Colonic mucosa (tissue), 4 donors: ENCODE measurements at regions not wholly inside any gene's neighbourhood (a gene's known extent, or its start where the extent isn't known, plus 50 kb on each side); places are given as distances from the start of the nearest gene placed in this dataset.
"Not testable (repeated sequence)": the region's sequence is repeated elsewhere in the genome, so short reads cannot be mapped to it uniquely, and the experiment has no call there.

Experiments used
- DNase-seq: peaks from one replicate; pipeline ENCODE4 v3.0.0-alpha.2; 2020
- H3K27ac ChIP-seq: fragments of 200-600 bp; one replicate; pipeline ENCODE4 v1.8.0; 2021
- H3K27me3 ChIP-seq: fragments of 200-600 bp; one replicate; pipeline ENCODE4 v1.8.0; 2021
- H3K36me3 ChIP-seq: fragments of 200-600 bp; one replicate; pipeline ENCODE4 v1.8.0; 2021
- H3K4me1 ChIP-seq: fragments of 200-600 bp; one replicate; pipeline ENCODE4 v1.8.0; 2021; ENCODE audit warnings: mild to moderate bottlenecking
- H3K4me3 ChIP-seq: fragments of 200-600 bp; one replicate; pipeline ENCODE4 v1.8.0; 2021
- H3K9ac ChIP-seq, 2 donors: one replicate each; pipeline ENCODE4 v1.7.0; 2013; ENCODE audit warnings: control low read depth in 2 of 2, low read depth in 2 of 2, low read length in 2 of 2
- H3K9me3 ChIP-seq: fragments of 200-600 bp; one replicate; pipeline ENCODE4 v1.8.0; 2021
- intact Hi-C: fragments of 100-400 bp; cut with DNase I; formaldehyde crosslinking; loops from one replicate; pipeline ENCODE4 v1.14.1; 2022
- TF ChIP-seq, protein P1 (sequence below): fragments of 200-600 bp; IDR thresholded peaks from one replicate; pipeline ENCODE4 v1.8.0; 2022; ENCODE audit warnings: antibody characterized with exemption, mild to moderate bottlenecking
- donor health status: healthy.
- donor health status: DM: no; HTN: no; CAD: no.
- donor health status: DM: no; HTN: no; CAD: no.

DNA sequence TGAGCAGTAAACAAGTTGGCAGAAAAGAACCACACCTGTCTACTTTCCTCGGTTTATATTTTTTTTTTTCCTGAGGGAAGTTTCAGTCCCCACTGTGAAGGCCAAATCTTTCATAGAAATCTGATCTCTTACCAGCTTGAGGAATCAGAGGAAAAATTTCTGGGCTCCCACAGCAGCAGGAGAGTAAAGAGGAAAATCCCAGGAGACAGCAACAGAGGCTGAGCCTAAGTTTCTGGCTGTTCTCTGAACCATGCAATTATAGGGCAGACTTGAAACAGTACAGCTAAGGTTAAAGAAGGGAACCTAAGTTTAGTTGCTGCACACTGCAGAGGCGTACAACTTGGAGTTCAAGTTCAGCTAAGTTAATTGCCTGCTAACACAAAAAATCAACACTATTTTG lies 1090.9 kb upstream of the INTU start:
- no peak for DNase-seq

DNA sequence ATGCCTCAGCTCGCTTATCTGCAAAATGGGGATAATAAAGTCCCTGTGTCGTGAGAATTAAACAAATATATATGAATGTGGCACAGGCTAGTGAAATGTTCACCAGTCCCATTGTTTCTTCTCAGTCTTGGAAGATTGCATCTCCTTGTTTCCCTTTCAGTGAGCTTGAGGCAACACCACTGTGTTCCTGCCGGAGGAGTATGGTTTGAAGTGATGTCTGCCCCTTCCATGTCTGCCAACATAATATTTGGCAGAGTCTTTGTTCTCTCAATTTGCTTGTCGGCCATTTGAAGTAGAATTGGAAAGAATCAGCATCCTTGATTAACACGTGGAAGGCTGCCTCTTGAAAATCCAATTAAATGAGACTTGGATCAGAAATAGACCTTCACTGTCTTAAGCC lies 1088.5 kb upstream of the INTU start:
- Histone ChIP-seq H3K9ac (no peak overlapping the region), H3K4me3 (no peak overlapping the region), H3K27me3 (no peaks in the 10 kb centered on the region), H3K4me1 (no peaks in the 10 kb centered on the region), H3K27ac (no peak overlapping the region), H3K36me3 (no peaks in the 10 kb centered on the region), H3K9me3 (no peaks in the 10 kb centered on the region)
- intact Hi-C loops = no loop called here
- DNase-seq = no peak
- TF ChIP-seq, protein P1, sequence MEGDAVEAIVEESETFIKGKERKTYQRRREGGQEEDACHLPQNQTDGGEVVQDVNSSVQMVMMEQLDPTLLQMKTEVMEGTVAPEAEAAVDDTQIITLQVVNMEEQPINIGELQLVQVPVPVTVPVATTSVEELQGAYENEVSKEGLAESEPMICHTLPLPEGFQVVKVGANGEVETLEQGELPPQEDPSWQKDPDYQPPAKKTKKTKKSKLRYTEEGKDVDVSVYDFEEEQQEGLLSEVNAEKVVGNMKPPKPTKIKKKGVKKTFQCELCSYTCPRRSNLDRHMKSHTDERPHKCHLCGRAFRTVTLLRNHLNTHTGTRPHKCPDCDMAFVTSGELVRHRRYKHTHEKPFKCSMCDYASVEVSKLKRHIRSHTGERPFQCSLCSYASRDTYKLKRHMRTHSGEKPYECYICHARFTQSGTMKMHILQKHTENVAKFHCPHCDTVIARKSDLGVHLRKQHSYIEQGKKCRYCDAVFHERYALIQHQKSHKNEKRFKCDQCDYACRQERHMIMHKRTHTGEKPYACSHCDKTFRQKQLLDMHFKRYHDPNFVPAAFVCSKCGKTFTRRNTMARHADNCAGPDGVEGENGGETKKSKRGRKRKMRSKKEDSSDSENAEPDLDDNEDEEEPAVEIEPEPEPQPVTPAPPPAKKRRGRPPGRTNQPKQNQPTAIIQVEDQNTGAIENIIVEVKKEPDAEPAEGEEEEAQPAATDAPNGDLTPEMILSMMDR = no peak

More for the DNA sequence above, 1090.9 kb upstream of the INTU start:
- no peaks in the 10 kb centered on the region for H3K9me3 ChIP-seq
- TF ChIP-seq, protein P1 = no peak
- no peak overlapping the region for H3K4me3 ChIP-seq
- H3K36me3 ChIP-seq = no peaks in the 10 kb centered on the region
- no peaks in the 10 kb centered on the region for H3K4me1 ChIP-seq
- H3K27me3 ChIP-seq = no peaks in the 10 kb centered on the region
- intact Hi-C loops = no loop called here
- no peak overlapping the region for H3K27ac ChIP-seq
- no peak overlapping the region for H3K9ac ChIP-seq

- H3K4me3 ChIP-seq, H3K27ac ChIP-seq, intact Hi-C loops, H3K9ac ChIP-seq, H3K4me1 ChIP-seq, H3K27me3 ChIP-seq, DNase-seq, H3K9me3 ChIP-seq, H3K36me3 ChIP-seq: not testable (repeated sequence)
These were observed 1086.6 kb upstream of the INTU start for GRCh38 chr4:126546197-126546596.

DNA sequence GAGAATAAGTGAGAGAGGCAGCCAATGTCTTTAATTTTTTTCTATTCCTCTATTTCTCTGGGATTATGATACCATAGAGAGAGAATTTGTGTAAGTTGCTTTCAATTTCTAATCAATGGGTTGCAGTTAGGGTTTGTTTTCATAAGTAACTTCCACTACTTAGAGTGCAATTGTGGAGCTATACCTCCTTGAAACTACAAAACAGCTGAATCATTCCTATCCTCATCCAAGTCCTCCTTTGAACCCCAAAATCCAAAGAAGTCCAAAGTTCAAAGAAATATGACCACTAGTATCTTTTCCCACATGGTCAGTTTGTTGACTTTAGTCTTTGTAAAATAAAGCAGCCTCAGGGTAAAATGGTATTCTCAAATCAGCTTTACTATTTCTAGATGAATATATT lies 1085.4 kb upstream of the INTU start:
- TF ChIP-seq, protein P1 = no peak
- no peak overlapping the region for H3K4me3 ChIP-seq
- no peaks in the 10 kb centered on the region for H3K27me3 ChIP-seq

GRCh38 chr4:126548890-126549289 lies 1083.9 kb upstream of the INTU start:
- no peak overlapping the region for H3K9ac ChIP-seq
- TF ChIP-seq, protein P1 = no peak
- H3K4me1 ChIP-seq = no peaks in the 10 kb centered on the region
- H3K27ac ChIP-seq = no peak overlapping the region
- intact Hi-C loops = no loop called here
- H3K36me3 ChIP-seq = no peaks in the 10 kb centered on the region
- DNase-seq = no peak
- no peak overlapping the region for H3K4me3 ChIP-seq
- no peaks in the 10 kb centered on the region for H3K27me3 ChIP-seq
- H3K9me3 ChIP-seq = no peaks in the 10 kb centered on the region

More for the DNA sequence above, 1085.4 kb upstream of the INTU start:
- H3K9ac ChIP-seq = no peak overlapping the region
- intact Hi-C loops = no loop called here
- H3K4me1 ChIP-seq = no peaks in the 10 kb centered on the region
- no peaks in the 10 kb centered on the region for H3K9me3 ChIP-seq
- DNase-seq = no peak
- H3K36me3 ChIP-seq = no peaks in the 10 kb centered on the region
- no peak overlapping the region for H3K27ac ChIP-seq

DNA sequence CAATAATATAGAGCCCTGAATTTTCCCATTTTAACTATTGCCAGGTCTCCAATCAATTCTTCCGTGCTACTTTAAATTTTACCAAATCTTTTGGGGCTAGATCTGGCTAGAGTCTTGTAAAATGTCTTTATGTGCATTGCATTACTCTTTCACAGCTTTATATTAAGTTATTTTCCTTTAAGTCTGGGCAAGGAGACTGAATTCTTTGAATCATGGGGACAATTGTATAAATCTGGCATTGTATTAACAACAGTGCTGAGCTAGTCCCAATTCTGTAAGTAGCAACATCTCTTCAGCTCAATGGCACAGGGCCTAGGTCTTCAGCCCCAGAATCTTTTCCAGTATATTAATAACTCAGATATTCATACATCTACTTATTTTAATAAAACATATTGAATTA lies 1080.4 kb upstream of the INTU start:
- no peak overlapping the region for H3K9ac ChIP-seq
- intact Hi-C loops = no loop called here
- H3K4me1 ChIP-seq = no peaks in the 10 kb centered on the region

More for the DNA sequence above, 1080.4 kb upstream of the INTU start:
- TF ChIP-seq, protein P1 = no peak
- no peaks in the 10 kb centered on the region for H3K27me3 ChIP-seq
- no peak overlapping the region for H3K4me3 ChIP-seq
- no peaks in the 10 kb centered on the region for H3K9me3 ChIP-seq
- no peaks in the 10 kb centered on the region for H3K36me3 ChIP-seq
- no peak overlapping the region for H3K27ac ChIP-seq
- no peak for DNase-seq
